HG03558 (cell line): ENCODE measurements at regions not wholly inside any gene's neighbourhood (a gene's known extent, or its start where the extent isn't known, plus 50 kb on each side); places are given as distances from the start of the nearest gene placed in this dataset.
"Not testable (repeated sequence)": the region's sequence is repeated elsewhere in the genome, so short reads cannot be mapped to it uniquely, and the experiment has no call there.

Source experiments
- ATAC-seq: cut with Tn5 transposase; IDR thresholded peaks from one replicate; pipeline ENCODE4 v1.9.1; 2021; ENCODE audit warnings: moderate number of reproducible peaks; ENCODE audit not compliant: unreplicated experiment; ENCODE audit errors: extremely low read depth

DNA sequence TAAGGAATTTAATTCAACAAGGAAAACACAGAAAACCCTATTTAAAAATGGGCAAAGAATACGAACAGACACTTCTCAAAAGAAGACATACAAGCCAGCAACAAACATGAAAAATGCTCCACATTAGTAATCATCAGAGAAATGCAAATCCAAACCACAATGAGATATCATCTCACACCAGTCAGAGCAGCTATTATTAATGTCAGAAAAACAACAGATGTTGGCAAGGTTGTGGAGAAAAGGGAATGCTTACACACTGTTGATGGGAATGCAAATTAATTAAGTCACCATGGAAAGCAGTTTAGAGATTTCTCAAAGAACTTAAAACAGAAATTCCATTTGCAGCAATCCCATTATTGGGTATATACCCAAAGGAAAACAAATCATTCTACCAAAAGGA lies 55.2 kb downstream of the GCC1 start:
- ATAC-seq = no peak

DNA sequence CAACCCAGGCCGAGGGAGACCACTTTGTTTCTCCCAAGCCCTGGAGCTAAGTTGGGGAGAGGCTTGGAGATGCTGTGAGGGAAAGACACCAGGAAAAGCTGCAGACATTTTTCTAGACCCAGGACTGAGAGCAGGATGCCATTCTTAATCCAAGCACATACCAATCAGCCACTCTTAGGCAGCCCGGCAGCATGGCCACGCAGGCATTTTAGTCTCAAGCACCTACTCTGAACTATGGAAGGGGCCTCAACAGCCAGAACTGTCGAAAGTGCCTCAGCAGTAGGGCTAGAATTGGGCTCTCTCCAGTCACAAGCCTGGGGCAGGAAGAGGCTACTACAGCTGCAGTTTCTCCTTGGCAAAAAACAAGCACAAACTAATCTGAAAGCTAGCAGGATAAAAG lies 57.8 kb downstream of the GCC1 start:
- ATAC-seq = no peak

DNA sequence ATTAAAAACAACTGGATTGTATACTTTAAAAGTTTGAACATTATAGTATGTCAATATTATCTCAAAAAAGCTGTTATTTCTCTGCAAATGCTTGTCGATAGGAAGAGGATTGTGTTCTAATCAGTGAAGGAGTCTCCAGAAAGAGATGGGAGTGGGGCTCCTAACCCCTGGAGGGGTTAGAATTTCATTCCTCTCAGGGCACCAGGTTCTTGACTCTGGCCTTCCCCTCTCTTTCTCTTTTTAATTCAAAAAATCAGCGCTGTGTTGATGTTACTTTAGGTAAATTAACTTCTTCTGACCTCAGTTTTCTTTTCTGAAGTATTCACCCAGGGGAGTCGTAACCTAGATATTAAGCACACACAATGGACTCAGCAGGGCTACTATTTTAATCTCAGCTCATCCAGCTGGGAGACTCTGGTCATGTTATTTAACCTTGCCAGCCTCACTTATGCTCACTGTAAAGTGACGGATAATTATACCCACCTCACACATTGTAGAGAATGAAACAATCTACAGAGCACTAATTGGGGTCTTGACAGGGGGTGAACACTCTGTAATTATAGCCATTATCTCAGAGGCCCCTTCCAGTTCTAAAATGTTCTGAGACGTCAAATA lies 59.4 kb downstream of the GCC1 start:
- no peak for ATAC-seq

- ATAC-seq = no peak
Observed at GRCh38 chr7:127516320-127516719, 69.1 kb downstream of the GCC1 start.

DNA sequence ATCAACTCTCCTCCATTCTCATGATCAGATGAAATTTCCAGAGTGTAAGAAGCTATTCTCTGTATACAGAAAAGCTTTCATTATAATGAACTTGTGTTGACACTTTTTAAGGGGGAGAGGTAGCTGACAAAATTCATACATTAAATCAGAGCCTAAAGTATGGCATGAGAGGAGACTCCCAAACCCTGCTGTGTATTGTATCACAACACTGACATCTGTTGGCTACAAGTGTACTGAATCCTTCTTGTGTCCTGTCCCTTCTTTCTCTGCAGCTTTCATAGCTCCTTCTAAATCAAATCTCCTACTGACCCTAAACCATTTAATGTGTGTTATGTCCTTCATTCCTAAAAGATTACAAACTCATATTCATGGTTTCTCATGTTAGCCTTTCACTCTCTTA lies 70.9 kb downstream of the GCC1 start:
- peak; percentile 46 for ATAC-seq

DNA sequence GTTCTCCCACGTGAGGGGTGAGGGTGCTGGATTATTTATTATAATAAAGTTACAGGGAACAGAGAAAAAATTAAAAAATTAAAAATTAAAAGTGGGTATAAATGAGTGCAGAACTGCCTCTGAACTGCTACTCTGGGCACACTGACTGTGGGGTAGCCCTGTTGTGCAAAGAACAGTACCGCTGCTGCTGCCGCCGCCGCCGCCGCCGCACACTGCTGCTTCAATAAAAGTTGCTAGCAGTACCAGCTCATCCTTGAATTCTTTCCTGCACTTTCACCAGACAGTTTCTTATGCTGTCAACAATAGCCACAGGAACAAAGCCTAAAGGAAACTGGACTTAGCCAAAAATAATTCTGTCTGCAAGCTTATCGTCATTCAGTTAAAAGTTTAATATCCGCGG lies 72.1 kb downstream of the GCC1 start:
- ATAC-seq = no peak

DNA sequence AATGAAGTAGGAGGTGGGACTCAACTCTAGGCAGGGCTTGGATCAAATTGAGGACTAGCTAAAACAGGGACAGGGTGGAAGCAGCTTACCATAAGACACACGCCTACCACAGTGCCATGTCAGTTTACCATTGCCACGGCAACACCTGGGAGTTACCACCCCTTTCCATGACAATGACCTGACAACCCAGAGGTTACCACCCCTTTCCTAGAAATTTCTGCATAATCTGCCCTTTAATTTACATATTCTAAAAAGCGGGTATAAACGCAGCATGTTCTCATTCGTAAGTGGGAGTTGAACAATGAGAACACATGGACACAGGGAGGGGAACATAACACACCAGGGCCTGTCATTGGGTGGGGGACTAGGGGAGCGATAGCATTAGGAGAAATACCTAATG lies 72.7 kb downstream of the GCC1 start:
- no peak for ATAC-seq

GRCh38 chr7:127504715-127505114 lies 80.7 kb downstream of the GCC1 start:
- no peak for ATAC-seq

DNA sequence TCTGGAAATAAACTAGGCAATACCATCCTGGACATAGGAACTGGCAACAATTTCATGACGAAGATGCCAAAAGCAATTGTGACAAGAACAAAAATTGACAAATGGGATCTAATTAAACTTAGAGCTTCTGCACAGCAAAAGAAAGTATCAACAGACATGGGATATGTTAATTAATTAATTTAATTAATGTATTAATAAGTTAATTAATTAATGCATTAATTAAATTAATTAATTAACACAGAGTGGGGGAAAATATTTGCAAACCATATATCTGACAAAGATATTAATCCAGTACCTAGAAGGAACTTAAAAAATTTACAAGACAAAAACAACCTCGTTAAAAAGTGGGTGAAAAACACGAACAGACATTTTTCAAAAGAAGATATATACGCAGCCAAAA lies 83.6 kb downstream of the GCC1 start:
- ATAC-seq = no peak

- no peak for ATAC-seq
Observed at GRCh38 chr7:127487381-127487780, 94.9 kb upstream of the ZNF800 start.

DNA sequence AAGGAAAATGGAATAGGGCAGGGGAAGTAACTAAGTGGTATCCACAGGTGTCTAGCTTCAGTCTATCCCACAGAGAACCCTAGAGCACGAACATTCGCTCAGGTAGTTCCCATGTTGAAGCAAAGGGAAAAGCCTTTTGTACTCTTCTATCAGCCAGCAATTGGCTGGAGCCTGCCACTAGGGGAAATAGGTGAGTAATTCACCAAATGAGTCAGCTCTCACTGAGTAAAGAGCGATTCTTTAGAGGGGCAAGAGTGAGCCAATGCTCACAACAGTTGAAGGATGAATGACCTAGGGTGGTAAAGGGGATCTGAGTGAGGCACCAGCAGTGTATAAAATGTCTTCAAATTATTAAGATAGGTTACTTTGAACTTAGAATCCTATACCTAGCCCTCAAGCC lies 94.1 kb upstream of the ZNF800 start:
- ATAC-seq = peak; percentile 52

DNA sequence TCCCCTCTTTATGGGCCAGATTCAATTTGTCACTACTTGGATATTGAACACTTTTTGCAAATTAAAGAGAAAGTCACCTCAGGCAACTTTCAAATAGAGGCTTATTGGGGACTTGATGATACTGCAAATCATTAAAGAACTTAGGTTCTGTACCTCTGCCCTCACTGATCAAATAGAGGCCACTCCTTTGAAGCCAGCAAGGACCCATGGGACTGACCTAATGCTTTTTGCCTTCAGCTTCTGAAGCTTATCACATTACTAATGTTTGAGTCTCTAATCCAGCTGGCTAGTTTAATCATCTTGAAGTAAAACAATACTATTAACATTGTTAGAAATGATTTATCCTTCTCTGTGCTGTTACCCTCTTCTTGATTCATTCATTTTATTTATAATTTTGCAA lies 93.0 kb upstream of the ZNF800 start:
- ATAC-seq = no peak

DNA sequence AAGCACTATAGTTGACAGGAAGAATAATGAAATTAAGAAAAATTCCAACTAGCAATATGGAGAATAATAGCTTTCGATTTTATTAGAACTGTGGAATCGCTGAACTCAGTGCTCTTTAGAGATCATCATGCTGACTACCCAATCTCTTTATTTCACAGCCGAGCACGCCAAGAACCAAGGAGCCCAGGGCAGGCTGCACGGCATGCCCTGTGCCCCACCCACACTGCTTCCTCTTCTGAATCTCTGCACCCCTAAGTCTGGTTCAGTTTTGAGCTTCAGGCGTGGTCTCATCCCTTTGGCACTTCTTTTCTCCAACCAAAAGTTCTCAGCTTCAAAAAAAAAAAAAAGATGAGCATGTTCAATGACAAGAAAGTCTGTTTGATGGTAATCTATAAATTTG lies 92.4 kb upstream of the ZNF800 start:
- ATAC-seq = no peak

GRCh38 chr7:127478461-127478860 lies 86.0 kb upstream of the ZNF800 start:
- ATAC-seq = no peak

DNA sequence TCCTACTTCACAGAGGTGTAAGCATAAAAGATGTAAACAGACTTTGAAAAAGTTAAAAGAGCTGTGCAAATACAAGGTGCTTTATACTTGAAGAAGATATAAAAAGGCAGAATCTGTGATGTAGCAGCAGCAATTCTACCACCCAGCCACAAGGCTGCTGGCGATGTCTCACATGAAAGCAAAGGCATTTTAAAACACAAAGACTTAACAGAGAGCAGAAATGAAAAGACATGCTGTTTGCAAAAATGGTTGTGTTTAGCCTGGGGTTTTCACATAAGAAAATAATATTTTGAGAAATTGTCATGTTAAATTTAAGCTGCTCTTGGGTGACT lies 85.5 kb upstream of the ZNF800 start:
- ATAC-seq = no peak

DNA sequence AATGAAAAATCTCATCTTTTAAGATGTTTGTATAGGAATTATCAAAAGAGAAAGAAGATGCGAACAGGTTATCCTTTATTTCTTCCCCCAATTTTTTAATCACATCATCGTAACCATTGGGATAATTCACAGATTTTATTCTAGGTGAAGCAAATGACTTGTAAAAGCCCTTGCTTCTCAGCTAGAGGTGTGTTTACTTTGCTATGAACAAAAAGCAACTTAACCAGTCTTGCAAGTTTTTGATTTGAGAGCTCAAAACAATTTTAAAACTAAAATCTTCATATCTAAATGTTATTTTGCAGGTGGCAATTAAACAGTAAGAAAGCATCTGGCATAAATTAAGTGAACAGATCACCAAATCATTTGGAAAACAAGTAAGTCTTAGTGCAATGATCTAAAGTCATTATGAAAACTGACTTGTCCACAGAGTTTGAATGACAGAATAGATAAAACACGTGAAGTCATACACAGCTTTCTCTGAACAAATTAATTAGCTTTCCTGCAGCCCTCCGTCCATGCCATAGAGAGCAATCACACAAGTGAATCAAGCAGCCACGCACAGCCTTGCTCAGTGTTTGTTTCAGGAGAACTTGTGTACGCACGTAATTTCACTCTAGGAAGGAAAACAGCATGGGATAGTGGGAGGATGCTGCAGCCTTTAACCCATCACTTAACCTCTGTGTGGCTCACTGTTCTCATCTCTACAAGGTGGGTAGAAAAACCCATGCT lies 85.0 kb upstream of the ZNF800 start:
- ATAC-seq = no peak

- ATAC-seq = no peak
Observed at GRCh38 chr7:127476618-127477017, 84.1 kb upstream of the ZNF800 start.

GRCh38 chr7:127474457-127474856 lies 81.9 kb upstream of the ZNF800 start:
- ATAC-seq = no peak

DNA sequence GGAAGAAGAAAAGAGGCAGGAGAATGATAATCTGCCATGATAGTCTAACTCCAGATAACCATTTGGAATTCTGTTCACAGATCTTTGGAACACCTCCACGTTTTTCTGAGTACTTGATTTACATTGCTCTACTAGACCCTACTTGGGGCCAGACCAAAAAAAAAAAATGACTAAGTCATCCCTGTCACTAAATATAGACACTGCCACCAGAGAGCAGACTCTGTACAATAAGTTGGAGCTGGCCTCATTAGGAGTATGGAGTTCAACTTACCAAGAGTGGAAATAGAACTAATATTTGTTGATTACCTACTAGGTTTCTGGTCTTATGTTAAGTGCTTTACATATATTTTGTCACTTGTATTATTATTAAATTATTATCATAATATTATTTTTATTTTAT lies 80.9 kb upstream of the ZNF800 start:
- no peak for ATAC-seq

GRCh38 chr7:127460077-127460476 lies 67.6 kb upstream of the ZNF800 start:
- ATAC-seq = no peak

DNA sequence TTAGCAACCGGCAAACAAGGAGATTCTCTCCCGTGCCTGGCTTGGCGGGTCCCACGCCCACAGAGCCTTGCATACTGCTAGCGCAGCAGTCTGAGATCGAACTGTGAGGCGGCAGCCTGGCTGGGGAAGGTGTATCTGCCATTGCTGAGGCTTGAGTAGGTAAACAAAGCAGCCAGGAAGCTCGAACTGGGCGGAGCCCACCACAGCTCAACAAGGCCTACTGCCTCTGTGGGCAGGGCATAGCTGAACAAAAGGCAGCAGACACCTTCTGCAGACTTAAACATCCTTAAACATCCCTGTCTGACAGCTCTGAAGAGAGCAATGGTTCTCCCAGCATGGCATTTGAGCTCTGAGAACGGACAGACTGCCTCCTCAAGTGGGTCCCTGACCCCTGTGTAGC lies 58.8 kb upstream of the ZNF800 start:
- ATAC-seq = not testable (repeated sequence)

DNA sequence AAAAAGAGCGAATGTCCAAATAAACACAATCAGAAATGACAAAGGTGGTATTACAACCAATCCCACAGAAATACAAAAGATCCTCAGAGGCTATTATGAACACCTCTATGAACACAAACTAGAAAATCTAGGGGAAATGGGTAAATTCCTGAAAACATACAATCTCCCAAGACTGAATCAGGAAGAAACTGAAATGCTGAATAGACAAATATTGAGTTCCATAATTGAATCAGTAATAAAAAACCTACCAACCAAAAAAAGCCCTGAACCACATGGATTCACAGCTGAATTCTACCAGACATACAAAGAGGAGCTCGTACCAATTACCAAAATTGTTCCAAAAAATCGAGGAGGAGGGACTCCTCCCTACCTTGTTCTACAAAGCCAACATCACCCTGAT lies 56.1 kb upstream of the ZNF800 start:
- no peak for ATAC-seq
